ENCODE measurements at regions not wholly inside any gene's neighbourhood (a gene's known extent, or its start where the extent isn't known, plus 50 kb on each side); places are given as distances from the start of the nearest gene placed in this dataset.
"Not testable (repeated sequence)": the region's sequence is repeated elsewhere in the genome, so short reads cannot be mapped to it uniquely, and the experiment has no call there.

- Histone ChIP-seq H3K4me3 (replicated peaks; ENCODE audit: insufficient read depth, low read length) (no peak overlapping the region), H3K27me3 (ENCODE audit: insufficient read depth, poor library complexity, severe bottlenecking) (no peaks in the 10 kb centered on the region), H3K27ac (replicated peaks) (no peak overlapping the region)
- no peak for TF ChIP-seq POLR2AphosphoS5 (IDR thresholded peaks at IDR 0.05; ENCODE audit: low read depth)
- no peak for DNase-seq (ENCODE audit: low read depth in 1 of 2, low spot score in 1 of 2)
Measured at GRCh38 chr4:96431094-96431493, 591.2 kb downstream of the PDHA2 start.

- no peak overlapping the region for H3K27ac ChIP-seq (replicated peaks)
- no peaks in the 10 kb centered on the region for H3K27me3 ChIP-seq (ENCODE audit: insufficient read depth, poor library complexity, severe bottlenecking)
- DNase-seq (ENCODE audit: low read depth in 1 of 2, low spot score in 1 of 2), result no peak
- TF ChIP-seq SPI1 (IDR thresholded peaks at IDR 0.05; ENCODE audit: borderline replicate concordance, low read depth) (no peak), CTCF (IDR thresholded peaks at IDR 0.05; ENCODE audit: insufficient read depth, low read length) (no peak), POLR2AphosphoS5 (IDR thresholded peaks at IDR 0.05; ENCODE audit: low read depth) (no peak), REST (IDR thresholded peaks at IDR 0.05; ENCODE audit: insufficient replicate concordance, low read depth) (no peak), GABPA (IDR thresholded peaks at IDR 0.05; ENCODE audit: low read depth) (no peak)
- H3K4me3 ChIP-seq (replicated peaks; ENCODE audit: insufficient read depth, low read length), result no peak overlapping the region
Measured at GRCh38 chr4:96448315-96448872, 608.5 kb downstream of the PDHA2 start.

GRCh38 chr4:96455045-96455720 lies 615.3 kb downstream of the PDHA2 start:
- TF ChIP-seq POLR2AphosphoS5 (IDR thresholded peaks at IDR 0.05; ENCODE audit: low read depth), result no peak
- TF ChIP-seq GABPA (IDR thresholded peaks at IDR 0.05; ENCODE audit: low read depth), result no peak
- TF ChIP-seq CTCF (IDR thresholded peaks at IDR 0.05; ENCODE audit: insufficient read depth, low read length), result no peak
- TF ChIP-seq SPI1 (IDR thresholded peaks at IDR 0.05; ENCODE audit: borderline replicate concordance, low read depth), result no peak
- no peak for TF ChIP-seq REST (IDR thresholded peaks at IDR 0.05; ENCODE audit: insufficient replicate concordance, low read depth)
- Histone ChIP-seq H3K27ac (replicated peaks) (no peak overlapping the region), H3K27me3 (ENCODE audit: insufficient read depth, poor library complexity, severe bottlenecking) (no peaks in the 10 kb centered on the region), H3K4me3 (replicated peaks; ENCODE audit: insufficient read depth, low read length) (no peak overlapping the region)
- no peak for DNase-seq (ENCODE audit: low read depth in 1 of 2, low spot score in 1 of 2)

- H3K27ac ChIP-seq (replicated peaks); H3K4me3 ChIP-seq (replicated peaks; ENCODE audit: insufficient read depth, low read length); H3K27me3 ChIP-seq (ENCODE audit: insufficient read depth, poor library complexity, severe bottlenecking); DNase-seq (ENCODE audit: low read depth in 1 of 2, low spot score in 1 of 2): not testable (repeated sequence)
Measured at GRCh38 chr4:96458031-96458430, 618.1 kb downstream of the PDHA2 start.

GRCh38 chr4:96459105-96459504 lies 619.2 kb downstream of the PDHA2 start:
- no peaks in the 10 kb centered on the region for H3K27me3 ChIP-seq (ENCODE audit: insufficient read depth, poor library complexity, severe bottlenecking)

More at GRCh38 chr4:96459105-96459504, 619.2 kb downstream of the PDHA2 start:
- H3K4me3 ChIP-seq (replicated peaks; ENCODE audit: insufficient read depth, low read length), result no peak overlapping the region
- H3K27ac ChIP-seq (replicated peaks), result no peak overlapping the region
- TF ChIP-seq GABPA (IDR thresholded peaks at IDR 0.05; ENCODE audit: low read depth) (no peak), SPI1 (IDR thresholded peaks at IDR 0.05; ENCODE audit: borderline replicate concordance, low read depth) (no peak), POLR2AphosphoS5 (IDR thresholded peaks at IDR 0.05; ENCODE audit: low read depth) (no peak)
- DNase-seq (ENCODE audit: low read depth in 1 of 2, low spot score in 1 of 2), result no peak

Measured in HL-60 (cell line).